Medulla oblongata (tissue), 1 donor: ENCODE measurements at regions not wholly inside any gene's neighbourhood (a gene's known extent, or its start where the extent isn't known, plus 50 kb on each side); places are given as distances from the start of the nearest gene placed in this dataset.

Experiments used
- DNase-seq: peaks from one replicate; pipeline ENCODE4 v3.0.0-alpha.2; 2015; ENCODE audit errors: extremely low spot score

- DNase-seq: no peak
Observed at GRCh38 chr1:201708691-201709090, 120.3 kb upstream of the IPO9 start.

GRCh38 chr1:201709564-201710295, 119.2 kb upstream of the IPO9 start:
- peak; percentile 90 for DNase-seq

- no peak for DNase-seq
Observed at GRCh38 chr1:201710632-201711597, 118.0 kb upstream of the IPO9 start.

- DNase-seq: no peak
Observed at GRCh38 chr1:201711811-201712210, 117.1 kb upstream of the IPO9 start.

GRCh38 chr1:201712387-201713085, 116.4 kb upstream of the IPO9 start:
- no peak for DNase-seq

GRCh38 chr1:201713086-201713810, 115.7 kb upstream of the IPO9 start:
- peak; percentile 93 for DNase-seq

- DNase-seq: peak; percentile 71
Observed at GRCh38 chr1:201714542-201715329, 114.2 kb upstream of the IPO9 start.

- no peak for DNase-seq
Observed at GRCh38 chr1:201715351-201715750, 113.6 kb upstream of the IPO9 start.

GRCh38 chr1:201715801-201716741, 112.9 kb upstream of the IPO9 start:
- DNase-seq: peak; percentile 89

GRCh38 chr1:201716742-201717135, 112.2 kb upstream of the IPO9 start:
- DNase-seq: no peak

GRCh38 chr1:201717286-201717685, 111.7 kb upstream of the IPO9 start:
- no peak for DNase-seq

- no peak for DNase-seq
Observed at GRCh38 chr1:201718346-201719202, 110.4 kb upstream of the IPO9 start.

- peak; percentile 91 for DNase-seq
Observed at GRCh38 chr1:201719812-201720521, 109.0 kb upstream of the IPO9 start.

GRCh38 chr1:201720522-201720844, 108.5 kb upstream of the IPO9 start:
- no peak for DNase-seq

GRCh38 chr1:201721082-201722049, 107.6 kb upstream of the IPO9 start:
- no peak for DNase-seq

- no peak for DNase-seq
Observed at GRCh38 chr1:201724039-201724765, 104.8 kb upstream of the IPO9 start.
